Upper lobe of left lung (tissue), 4 donors: ENCODE measurements at regions not wholly inside any gene's neighbourhood (a gene's known extent, or its start where the extent isn't known, plus 50 kb on each side); places are given as distances from the start of the nearest gene placed in this dataset.

Experiments used
- CTCF ChIP-seq, 6 experiments: fragments of 450-650 bp in 4 of 6; fragments of 200-600 bp in 2 of 6; sonication (generic) in 2 of 6; IDR thresholded peaks; one replicate each; pipeline ENCODE4 v1.5.1; 2016 to 2019; ENCODE audit warnings: antibody characterized with exemption in 6 of 6
- POLR2AphosphoS5 ChIP-seq, 2 donors: sonication (generic); formaldehyde crosslinking; IDR thresholded peaks; one replicate each; pipeline ENCODE4 v1.5.1; 2017; ENCODE audit warnings: antibody characterized with exemption in 2 of 2

GRCh38 chr2:208565690-208566416 is 159.3 kb downstream of the PTH2R start:
- TF ChIP-seq CTCF (IDR thresholded peaks at IDR 0.05) = no peak
- no peak for TF ChIP-seq POLR2AphosphoS5 (IDR thresholded peaks at IDR 0.05)
